Left colon (tissue), 2 donors: ENCODE measurements at regions not wholly inside any gene's neighbourhood (a gene's known extent, or its start where the extent isn't known, plus 50 kb on each side); places are given as distances from the start of the nearest gene placed in this dataset.
A peak's percentile ranks its signal among the peaks of the same experiment; 100 is the strongest.

Source experiments
- ATAC-seq: fragments of 200-7000 bp; cut with Tn5 transposase; one replicate; pipeline ENCODE4 v1.9.1; 2020; ENCODE audit warnings: mild to moderate bottlenecking, moderate library complexity
- DNase-seq, 2 donors: peaks; one replicate each; pipeline ENCODE4 v3.0.0-alpha.2; 2020
- intact Hi-C, 2 donors: fragments of 100-400 bp; cut with DNase I in 1 of 2; cut with micrococcal nuclease in 1 of 2; formaldehyde crosslinking; loops; one replicate each; pipeline versions ENCODE4 v1.11.2 to v1.14.0; 2022; cut with DNase I, micrococcal nuclease
- donor health status: DM: no; HTN: no; CAD: no.
- donor health status: DM: yes; HTN: yes; CAD: no.

GRCh38 chr2:18432999-18433398, 127.5 kb downstream of the RDH14 start:
- ATAC-seq (no peak), DNase-seq (peak in 1 of 2 donors; percentile 25)
- intact Hi-C loops = no loop called here

- intact Hi-C loops = no loop called here
- ATAC-seq (no peak), DNase-seq (no peak)
Measured at GRCh38 chr2:18430996-18431748, 129.3 kb downstream of the RDH14 start.

- intact Hi-C loops = no loop called here
- ATAC-seq (no peak), DNase-seq (no peak)
Measured at GRCh38 chr2:18428516-18428915, 131.9 kb downstream of the RDH14 start.

- DNase-seq (no peak), ATAC-seq (no peak)
- intact Hi-C loops = no loop called here
Measured at GRCh38 chr2:18427762-18428161, 132.7 kb downstream of the RDH14 start.

- DNase-seq (no peak), ATAC-seq (no peak)
- intact Hi-C loops = no loop called here
Measured at GRCh38 chr2:18426174-18426573, 134.3 kb downstream of the RDH14 start.

- no peak for ATAC-seq
- intact Hi-C loops = no loop called here
- no peak for DNase-seq
Measured at GRCh38 chr2:18425210-18425703, 135.2 kb downstream of the RDH14 start.

- DNase-seq = no peak
- intact Hi-C loops = no loop called here
- ATAC-seq = no peak
Measured at GRCh38 chr2:18423636-18424035, 136.8 kb downstream of the RDH14 start.

- ATAC-seq = no peak
- intact Hi-C loops = no loop called here
- no peak for DNase-seq
Measured at GRCh38 chr2:18422432-18423165, 137.9 kb downstream of the RDH14 start.

- intact Hi-C loops = no loop called here
- DNase-seq = peak in 1 of 2 donors; percentile 25
- ATAC-seq = no peak
Measured at GRCh38 chr2:18413676-18414396, 146.6 kb downstream of the RDH14 start.

GRCh38 chr2:18412980-18413675, 147.3 kb downstream of the RDH14 start:
- no peak for DNase-seq
- intact Hi-C loops = no loop called here
- no peak for ATAC-seq

- DNase-seq (no peak), ATAC-seq (no peak)
- intact Hi-C loops = no loop called here
Measured at GRCh38 chr2:18411626-18412025, 148.8 kb downstream of the RDH14 start.

- DNase-seq (no peak), ATAC-seq (no peak)
- intact Hi-C loops = no loop called here
Measured at GRCh38 chr2:18410543-18410942, 149.9 kb downstream of the RDH14 start.

GRCh38 chr2:18408638-18409037, 151.8 kb downstream of the RDH14 start:
- ATAC-seq (no peak), DNase-seq (no peak)
- intact Hi-C loops = no loop called here

GRCh38 chr2:18406219-18406618, 154.2 kb downstream of the RDH14 start:
- DNase-seq (no peak), ATAC-seq (no peak)
- intact Hi-C loops = no loop called here

GRCh38 chr2:18404708-18405107, 155.7 kb downstream of the RDH14 start:
- DNase-seq (no peak), ATAC-seq (no peak)
- intact Hi-C loops = no loop called here

GRCh38 chr2:18403921-18404522, 156.4 kb downstream of the RDH14 start:
- intact Hi-C loops = no loop called here
- no peak for ATAC-seq
- DNase-seq = no peak

GRCh38 chr2:18402831-18403230, 157.6 kb downstream of the RDH14 start:
- ATAC-seq = no peak
- DNase-seq = no peak
- intact Hi-C loops = no loop called here

GRCh38 chr2:18401471-18401870, 159.0 kb downstream of the RDH14 start:
- ATAC-seq (no peak), DNase-seq (no peak)
- intact Hi-C loops = no loop called here

- intact Hi-C loops = no loop called here
- ATAC-seq = no peak
Measured at GRCh38 chr2:18399601-18400000, 160.9 kb downstream of the RDH14 start.

More at GRCh38 chr2:18399601-18400000, 160.9 kb downstream of the RDH14 start:
- DNase-seq = no peak
